Chondrocyte (in vitro differentiated cells): ENCODE measurements at regions not wholly inside any gene's neighbourhood (a gene's known extent, or its start where the extent isn't known, plus 50 kb on each side); places are given as distances from the start of the nearest gene placed in this dataset.
"Not testable (repeated sequence)": the region's sequence is repeated elsewhere in the genome, so short reads cannot be mapped to it uniquely, and the experiment has no call there.

Experiments used
- DNase-seq: peaks from one replicate; pipeline ENCODE4 v3.0.0; 2021; ENCODE audit warnings: mixed read lengths, low spot score
- H3K27ac Mint-ChIP-seq: one replicate; pipeline ENCODE4 v1.8.0; 2021; ENCODE audit warnings: mild to moderate bottlenecking, moderate library complexity, mixed read lengths; ENCODE audit not compliant: unreplicated experiment
- H3K27me3 Mint-ChIP-seq: 2 replicates; pipeline ENCODE4 v1.8.0; 2021; ENCODE audit warnings: low read depth, mixed read lengths
- H3K36me3 Mint-ChIP-seq: 2 replicates; pipeline ENCODE4 v1.8.0; 2021; ENCODE audit warnings: low read depth, mixed read lengths
- H3K4me1 Mint-ChIP-seq: 2 replicates; pipeline ENCODE4 v1.8.0; 2021; ENCODE audit warnings: low read depth, mild to moderate bottlenecking, mixed read lengths
- H3K4me3 Mint-ChIP-seq: one replicate; pipeline ENCODE4 v1.8.0; 2021; ENCODE audit warnings: mild to moderate bottlenecking, moderate library complexity, mixed read lengths; ENCODE audit not compliant: unreplicated experiment
- H3K9me3 Mint-ChIP-seq: 2 replicates; pipeline ENCODE4 v1.8.0; 2021; ENCODE audit warnings: low read depth, mixed read lengths
- CTCF ChIP-seq: fragments of 200-600 bp; sonication (generic); IDR thresholded peaks from 2 replicates; pipeline ENCODE4 v1.5.0; 2021; ENCODE audit warnings: antibody characterized with exemption, mild to moderate bottlenecking, moderate library complexity

- Mint-ChIP-seq H3K27me3 (no peaks in the 10 kb centered on the region), H3K4me1 (peaks cover 27% of the 10 kb centered on the region), H3K4me3 (peak overlapping the region; percentile 91), H3K27ac (peak overlapping the region; percentile 97), H3K36me3 (no peaks in the 10 kb centered on the region), H3K9me3 (no peaks in the 10 kb centered on the region)
- peak; percentile 75 for TF ChIP-seq CTCF
- DNase-seq, result no peak
Observed at GRCh38 chr15:98548139-98548971, 100.0 kb upstream of the IGF1R start.

GRCh38 chr15:98549003-98549402, 99.3 kb upstream of the IGF1R start:
- no peaks in the 10 kb centered on the region for H3K36me3 Mint-ChIP-seq
- H3K9me3 Mint-ChIP-seq, result no peaks in the 10 kb centered on the region
- H3K4me3 Mint-ChIP-seq, result peak overlapping the region; percentile 91
- peaks cover 27% of the 10 kb centered on the region for H3K4me1 Mint-ChIP-seq
- no peak for TF ChIP-seq CTCF
- peak overlapping the region; percentile 97 for H3K27ac Mint-ChIP-seq
- no peaks in the 10 kb centered on the region for H3K27me3 Mint-ChIP-seq
- no peak for DNase-seq

- Mint-ChIP-seq H3K4me1 (peaks cover 27% of the 10 kb centered on the region), H3K36me3 (no peaks in the 10 kb centered on the region), H3K9me3 (no peaks in the 10 kb centered on the region), H3K4me3 (no peak overlapping the region), H3K27me3 (no peaks in the 10 kb centered on the region), H3K27ac (no peak overlapping the region)
- no peak for DNase-seq
- no peak for TF ChIP-seq CTCF
Observed at GRCh38 chr15:98549741-98550140, 98.6 kb upstream of the IGF1R start.

- H3K36me3 Mint-ChIP-seq, H3K27me3 Mint-ChIP-seq: not testable (repeated sequence)
Observed at GRCh38 chr15:98550363-98550762, 98.0 kb upstream of the IGF1R start.

GRCh38 chr15:98551936-98552562, 96.3 kb upstream of the IGF1R start:
- H3K27me3 Mint-ChIP-seq, result no peaks in the 10 kb centered on the region
- H3K4me3 Mint-ChIP-seq, result no peak overlapping the region
- H3K36me3 Mint-ChIP-seq, result no peaks in the 10 kb centered on the region
- no peak for DNase-seq
- H3K4me1 Mint-ChIP-seq, result peaks cover 27% of the 10 kb centered on the region
- H3K27ac Mint-ChIP-seq, result no peak overlapping the region
- no peak for TF ChIP-seq CTCF
- H3K9me3 Mint-ChIP-seq, result no peaks in the 10 kb centered on the region

More at GRCh38 chr15:98550363-98550762, 98.0 kb upstream of the IGF1R start:
- not testable (repeated sequence) for H3K4me3 Mint-ChIP-seq, H3K27ac Mint-ChIP-seq, DNase-seq, H3K9me3 Mint-ChIP-seq
- peaks cover 27% of the 10 kb centered on the region for H3K4me1 Mint-ChIP-seq
